ENCODE measurements at regions not wholly inside any gene's neighbourhood (a gene's known extent, or its start where the extent isn't known, plus 50 kb on each side); places are given as distances from the start of the nearest gene placed in this dataset.

DNA sequence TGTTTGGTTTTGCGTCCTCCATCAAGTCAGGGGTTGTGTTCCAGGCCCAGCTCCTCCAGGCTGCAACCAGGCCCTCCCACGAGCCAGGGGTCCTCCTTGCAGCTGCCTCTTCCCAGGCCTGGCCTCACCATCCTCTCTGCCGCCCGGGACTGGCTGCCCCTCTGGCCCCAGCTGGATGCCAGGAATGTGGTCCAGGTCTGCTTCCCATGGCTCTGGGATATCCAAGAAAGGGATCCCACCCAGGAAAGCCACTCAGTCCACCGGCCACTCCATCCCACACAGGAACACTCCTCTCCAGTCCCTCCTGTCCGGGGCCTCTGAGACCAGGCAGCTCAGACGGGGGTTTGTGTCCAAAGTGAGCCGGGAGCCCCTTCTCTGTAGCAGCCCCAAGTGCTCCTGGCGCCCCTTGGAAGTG is 336.4 kb downstream of the BRD1 start:
- no peak for FAIRE-seq
- DNase-seq (ENCODE audit: low spot score), result no peak

DNA sequence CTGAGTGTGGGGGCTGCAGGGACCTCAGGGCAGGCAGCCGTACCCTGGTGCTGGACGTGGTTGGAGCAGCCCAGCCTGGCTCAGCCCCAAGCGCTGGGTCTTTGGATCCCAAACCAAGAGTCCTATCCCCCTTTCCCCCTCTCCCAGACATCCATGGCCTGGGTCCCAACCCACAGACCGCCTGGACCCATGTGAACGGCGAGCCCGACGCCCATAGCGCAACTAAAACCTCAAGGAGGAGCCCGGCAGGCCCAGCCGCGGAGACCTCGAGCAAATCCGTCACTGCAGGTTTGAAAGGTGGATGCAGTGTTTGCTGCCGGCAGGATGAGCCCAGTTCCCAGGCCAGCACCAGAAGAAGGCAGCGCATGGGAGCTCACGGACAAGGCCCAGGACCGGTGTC is 337.0 kb downstream of the BRD1 start:
- DNase-seq (ENCODE audit: low spot score) (no peak), FAIRE-seq (no peak)

DNA sequence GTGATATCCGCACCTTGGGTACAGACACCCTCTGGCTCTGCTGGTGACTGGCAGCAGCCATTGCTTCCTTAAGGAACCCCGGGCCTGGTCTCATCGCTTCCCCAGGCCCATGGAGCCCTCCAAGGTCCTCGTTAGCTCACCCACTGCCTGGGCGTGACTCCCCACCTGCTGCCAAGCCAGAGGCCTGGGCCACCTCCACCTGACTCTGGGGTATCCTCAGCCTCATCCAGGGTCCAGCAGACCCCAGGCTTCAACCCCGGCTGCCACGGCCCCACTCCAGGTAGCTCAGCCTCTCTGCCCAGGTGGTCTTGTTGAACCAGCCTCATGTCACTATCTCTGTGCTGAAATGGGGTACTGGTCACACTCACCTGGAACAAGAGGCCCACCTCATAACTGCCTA is 337.9 kb downstream of the BRD1 start:
- FAIRE-seq (no peak), DNase-seq (ENCODE audit: low spot score) (no peak)

DNA sequence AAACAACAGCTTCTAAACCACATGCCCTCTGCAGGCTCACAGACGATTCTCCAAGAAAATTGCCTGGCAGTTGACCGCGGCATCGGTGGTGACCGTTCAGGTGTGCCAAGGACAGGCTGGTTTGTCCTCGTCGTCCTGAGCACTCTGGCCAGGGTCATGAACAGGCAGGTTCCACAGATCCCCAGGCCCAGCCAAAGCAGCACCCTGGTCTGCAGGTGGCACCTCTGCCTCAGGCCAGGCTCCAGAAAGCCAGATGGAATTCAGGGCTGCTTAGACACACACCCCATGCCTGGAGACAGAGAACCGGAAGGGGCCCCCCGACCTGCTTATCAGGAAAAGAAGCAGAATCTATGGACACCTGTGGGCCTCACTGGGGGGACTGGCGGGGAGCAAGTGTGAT is 338.7 kb downstream of the BRD1 start:
- DNase-seq (ENCODE audit: low spot score) (no peak), FAIRE-seq (no peak)

DNA sequence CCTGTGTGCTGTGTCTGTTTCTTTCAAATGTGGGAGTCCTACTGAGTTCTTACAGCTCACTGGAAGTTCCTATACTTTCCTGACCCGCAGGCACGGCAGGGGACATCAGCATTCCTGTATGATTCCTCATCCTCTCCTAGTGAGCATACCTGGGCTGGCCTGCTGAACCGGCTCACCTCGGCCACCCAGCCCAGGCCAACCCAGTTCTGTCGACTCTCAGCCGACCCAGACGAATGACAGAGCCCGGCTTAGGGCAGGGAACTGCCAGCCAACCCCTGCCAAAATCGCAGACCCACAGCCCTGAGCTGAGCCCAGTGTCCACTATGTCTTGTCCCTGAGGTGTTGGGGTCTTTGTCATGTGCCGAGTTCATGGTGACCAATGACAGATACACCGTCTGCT is 339.7 kb downstream of the BRD1 start:
- no peak for FAIRE-seq

DNA sequence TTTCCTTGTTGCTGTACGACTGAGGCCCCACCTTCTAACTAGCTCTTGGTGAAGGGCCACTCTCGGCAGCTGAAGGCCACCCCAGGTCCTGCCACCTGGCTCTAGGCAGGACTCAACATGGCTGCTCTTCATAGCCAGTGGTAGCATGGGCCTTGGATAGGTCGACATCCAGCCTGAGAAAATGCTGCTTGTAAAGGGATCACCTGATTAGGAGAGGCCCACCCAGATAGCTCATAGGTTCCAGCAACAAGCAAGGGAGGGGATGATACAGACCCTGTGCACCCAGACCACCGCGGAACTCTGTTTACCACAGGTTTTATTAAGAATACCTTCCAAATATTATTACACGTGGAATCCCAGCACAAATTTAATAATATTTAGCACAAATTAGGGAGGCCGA is 341.4 kb downstream of the BRD1 start:
- DNase-seq (ENCODE audit: low spot score), result no peak
- FAIRE-seq, result no peak

More for the DNA sequence above, 339.7 kb downstream of the BRD1 start:
- DNase-seq (ENCODE audit: low spot score), result peak; percentile 35

DNA sequence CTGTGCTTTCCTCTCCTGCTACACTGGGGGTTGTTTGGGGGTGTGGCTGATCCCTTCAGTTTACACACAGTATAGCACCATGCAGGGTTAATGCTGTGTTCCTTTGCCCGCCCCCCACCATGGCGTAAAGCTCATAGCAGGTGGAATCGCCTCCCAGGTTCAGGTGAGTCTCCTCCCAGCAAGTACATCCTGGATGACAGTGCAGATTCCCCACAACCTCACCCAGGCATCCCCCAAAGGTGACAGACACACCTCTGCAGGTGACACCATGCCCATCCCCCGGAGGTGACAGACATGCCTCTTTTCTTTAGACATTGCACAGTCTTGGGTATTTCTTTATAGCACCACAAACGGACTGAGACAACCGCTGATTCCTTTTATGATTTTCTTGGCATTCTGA is 343.7 kb downstream of the BRD1 start:
- FAIRE-seq (peak; percentile 42), DNase-seq (ENCODE audit: low spot score) (no peak)

DNA sequence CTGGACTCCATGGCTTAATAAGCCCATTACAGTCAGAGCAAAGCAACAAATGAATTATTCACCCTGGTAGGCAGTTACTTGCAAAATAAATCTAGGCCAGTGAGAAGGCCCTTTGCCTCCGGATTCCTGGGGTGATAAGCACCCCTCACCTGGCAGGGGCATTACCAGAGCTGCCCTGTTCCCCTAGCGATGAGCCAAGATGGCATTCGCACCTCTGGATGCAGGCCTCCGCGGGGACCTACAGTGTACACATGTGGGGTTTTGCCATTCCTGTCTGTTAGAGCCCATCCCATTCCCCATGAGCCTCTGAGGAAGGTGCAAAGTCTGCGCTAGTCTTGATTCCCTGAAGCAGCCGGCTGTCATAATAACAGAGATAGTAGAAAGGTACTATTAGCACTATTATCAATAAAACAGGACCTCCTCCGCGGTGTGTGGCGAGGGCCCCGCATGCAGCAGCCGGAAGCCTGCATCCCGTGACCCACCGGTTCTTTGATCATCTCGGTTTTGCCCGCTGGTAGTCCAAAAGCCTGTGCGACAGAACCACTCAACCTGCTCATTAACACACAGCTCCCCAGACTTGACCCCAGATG is 344.3 kb downstream of the BRD1 start:
- DNase-seq (ENCODE audit: low spot score) (no peak), FAIRE-seq (no peak)

DNA sequence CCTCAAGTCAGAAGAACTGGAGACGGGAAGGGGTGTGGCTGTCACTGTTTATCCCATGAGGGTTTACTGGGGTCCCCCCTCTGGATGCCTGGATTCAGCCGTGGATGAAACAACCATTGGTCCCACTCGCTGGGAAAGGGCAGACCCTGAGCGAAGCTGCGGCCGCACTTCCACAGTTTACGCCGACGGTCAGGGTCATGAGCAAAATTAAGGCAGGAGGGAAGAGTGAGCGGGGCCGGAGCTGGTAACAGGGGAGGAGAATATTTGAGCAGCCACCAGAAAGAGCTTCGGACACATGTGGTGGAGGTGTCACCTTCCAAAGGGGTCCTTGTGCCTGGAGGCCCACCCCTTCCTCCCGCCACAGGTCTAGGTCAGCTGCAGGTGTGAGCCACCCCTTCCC is 344.9 kb downstream of the BRD1 start:
- FAIRE-seq (no peak), DNase-seq (ENCODE audit: low spot score) (no peak)

DNA sequence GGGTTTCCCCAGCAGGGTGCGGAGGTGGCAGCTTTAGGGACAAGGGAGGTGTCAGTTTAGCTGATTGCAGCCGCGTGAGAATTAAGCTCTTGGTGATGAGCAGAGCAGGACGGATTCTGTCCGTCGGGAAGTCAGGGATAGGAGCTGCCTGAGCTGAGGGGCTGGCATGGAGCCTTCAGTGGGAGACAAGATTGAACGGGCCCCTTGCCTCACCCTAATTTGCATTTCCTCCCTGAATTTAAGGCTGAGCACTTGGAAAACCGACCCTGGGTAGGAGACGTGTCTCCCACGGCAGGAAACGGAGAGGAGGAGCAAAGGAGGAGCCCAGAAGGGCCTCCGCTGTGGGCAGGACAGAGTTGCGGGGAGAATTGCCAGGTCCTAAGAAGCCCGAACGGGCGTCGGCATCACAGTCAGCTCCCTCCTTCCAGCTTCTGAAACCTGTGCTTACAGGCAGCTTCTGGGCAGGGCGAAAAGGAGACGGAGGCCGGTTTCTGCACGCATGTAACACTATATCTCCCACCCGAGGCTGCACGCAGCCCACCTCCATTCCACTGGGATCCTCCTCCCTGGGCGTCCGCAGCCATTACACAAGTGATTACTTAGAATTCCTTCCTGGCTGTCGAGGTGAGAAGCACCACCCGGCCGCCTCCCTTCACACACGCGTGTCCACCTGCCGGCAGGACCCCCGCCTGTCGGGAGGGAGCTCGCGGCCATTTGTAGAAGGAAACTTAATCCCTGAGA is 345.8 kb downstream of the BRD1 start:
- DNase-seq (ENCODE audit: low spot score), result peak; percentile 65
- no peak for FAIRE-seq

DNA sequence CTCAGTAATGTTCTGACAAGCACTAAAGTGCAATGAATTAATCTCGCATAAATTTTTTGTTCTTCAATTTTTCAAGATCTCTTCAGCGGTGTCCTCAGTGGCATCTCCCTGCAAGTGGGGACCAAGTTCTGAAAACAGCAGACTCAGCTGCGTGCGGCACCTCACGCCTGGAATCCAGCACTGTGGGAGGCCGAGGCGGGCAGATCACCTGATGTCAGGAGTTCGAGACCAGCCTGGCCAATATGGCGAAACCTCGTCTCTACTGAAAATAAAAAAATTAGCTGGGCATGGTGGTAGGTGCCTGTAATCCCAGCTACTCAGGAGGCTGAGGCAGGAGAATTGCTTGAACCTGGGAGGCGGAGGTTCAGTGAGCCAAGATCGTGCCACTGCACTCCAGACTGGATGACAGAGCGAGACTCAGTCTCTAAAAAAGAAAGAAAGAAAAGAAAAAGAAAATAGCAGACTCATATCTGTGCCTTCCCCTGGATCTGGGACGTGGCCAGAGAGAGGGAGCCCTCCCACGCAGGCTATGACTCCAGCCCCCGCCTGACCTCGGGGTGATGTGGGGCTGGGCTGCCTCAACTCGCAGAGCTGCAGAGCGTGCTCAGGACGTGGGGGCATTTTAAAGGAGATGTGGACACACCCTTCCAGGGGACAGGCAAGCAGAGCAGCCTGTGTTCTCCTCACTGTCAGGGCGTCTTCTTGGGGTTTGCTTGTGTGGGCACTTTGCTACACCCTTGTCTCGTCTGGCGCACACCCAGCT is 346.6 kb downstream of the BRD1 start:
- FAIRE-seq, result peak; percentile 66

DNA sequence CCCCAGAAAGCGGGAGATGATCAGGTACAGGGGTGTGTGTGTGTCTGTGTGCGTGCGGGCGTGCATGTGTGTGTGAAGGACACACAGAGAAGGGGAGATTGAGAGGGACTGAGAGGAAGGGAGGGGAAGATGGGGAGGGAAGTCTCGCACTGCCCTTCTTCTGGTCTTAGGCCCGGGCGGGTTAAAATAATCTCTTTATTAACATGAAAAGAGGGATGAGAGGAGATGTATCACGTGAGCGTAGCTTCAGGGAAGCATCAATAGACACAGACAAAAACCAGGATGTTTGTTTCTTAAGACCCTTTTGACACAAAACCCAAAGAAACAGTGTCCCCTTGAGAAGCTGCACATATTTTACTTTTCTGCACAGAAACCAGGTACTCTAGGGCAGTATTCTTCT is 347.3 kb downstream of the BRD1 start:
- FAIRE-seq (peak; percentile 62), DNase-seq (ENCODE audit: low spot score) (no peak)

More for the DNA sequence above, 346.6 kb downstream of the BRD1 start:
- DNase-seq (ENCODE audit: low spot score), result no peak

DNA sequence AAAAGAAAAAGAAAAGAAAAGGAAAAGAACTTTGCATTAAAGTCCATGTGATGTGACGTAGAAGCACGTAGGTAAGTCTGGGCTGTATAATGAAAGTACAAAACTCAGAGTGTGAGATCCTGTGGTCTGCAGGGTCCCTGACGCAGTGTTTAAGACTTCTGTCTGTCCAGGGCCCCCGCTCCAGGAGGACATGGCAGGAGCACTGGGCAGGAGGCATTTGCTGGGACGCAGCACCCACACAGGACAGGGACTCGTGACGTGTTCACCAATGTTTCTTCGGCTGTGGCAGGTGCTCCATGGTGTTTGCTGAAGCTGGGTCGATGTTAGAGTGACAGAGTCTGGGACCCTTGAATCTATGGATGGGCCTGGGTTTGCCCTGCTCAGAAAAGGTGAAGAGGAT is 348.1 kb downstream of the BRD1 start:
- FAIRE-seq (no peak), DNase-seq (ENCODE audit: low spot score) (no peak)

DNA sequence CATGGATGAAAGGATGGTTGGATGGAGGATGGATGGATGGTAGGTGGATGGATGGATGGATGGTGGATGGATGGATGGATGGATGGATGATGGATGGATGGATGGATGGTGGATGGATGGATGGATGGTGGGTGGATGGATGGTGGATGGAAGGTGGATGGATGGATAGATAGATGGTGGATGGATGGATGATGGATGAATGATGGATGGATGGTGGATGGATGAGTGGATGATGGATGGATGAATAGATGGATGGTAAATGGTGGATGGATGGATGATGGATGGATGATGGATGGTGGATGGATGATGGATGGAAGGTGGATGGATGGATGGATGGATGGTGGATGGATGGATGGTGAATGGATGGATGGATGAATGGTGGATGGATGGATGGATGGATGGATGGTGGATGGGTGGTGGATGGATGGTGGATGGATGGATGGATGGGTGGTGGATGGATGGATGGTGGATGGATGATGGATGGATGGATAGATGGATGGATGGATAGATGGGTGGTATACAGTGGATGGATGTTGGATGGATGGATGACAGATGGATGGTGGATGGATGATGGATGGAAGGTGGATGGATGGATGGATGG is 350.8 kb downstream of the BRD1 start:
- peak; percentile 80 for FAIRE-seq
- DNase-seq (ENCODE audit: low spot score), result no peak

DNA sequence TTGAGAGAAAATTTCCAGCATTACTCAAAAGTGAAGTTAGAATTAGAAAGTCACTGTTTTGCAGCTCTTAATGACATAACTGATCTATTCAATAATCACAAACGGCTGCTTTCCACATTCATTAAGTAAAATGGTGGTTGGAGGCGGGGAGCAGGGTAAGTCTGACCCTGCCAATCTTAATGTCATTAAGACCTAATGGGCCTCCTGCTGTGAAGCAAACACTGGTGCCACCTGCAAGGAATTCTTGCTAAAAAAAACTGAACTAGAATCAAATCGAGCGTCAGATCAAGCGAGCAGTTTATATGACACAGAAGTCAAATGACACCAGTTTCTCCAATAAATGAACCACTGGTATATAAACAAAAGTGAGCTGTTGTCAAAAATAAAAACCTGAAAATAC is 351.5 kb downstream of the BRD1 start:
- DNase-seq (ENCODE audit: low spot score) (no peak), FAIRE-seq (no peak)

DNA sequence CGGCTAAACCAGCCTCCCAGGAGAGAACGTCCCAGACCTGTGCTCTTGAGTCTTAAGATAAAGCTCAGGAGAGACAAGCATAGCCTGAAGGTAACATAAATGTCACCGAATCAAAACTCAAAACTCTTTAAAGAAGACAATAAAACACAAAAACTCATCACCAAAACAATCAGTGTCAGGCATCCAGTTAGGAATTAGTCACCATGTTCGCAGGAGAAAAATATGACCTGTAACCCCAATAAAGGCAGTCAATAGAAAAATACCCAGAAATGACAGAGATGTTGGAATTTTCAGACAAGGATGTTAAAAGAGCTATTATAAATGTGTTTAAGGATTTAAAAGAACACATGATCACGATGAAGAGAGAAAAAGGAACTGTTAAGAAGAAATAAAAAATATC is 352.4 kb downstream of the BRD1 start:
- FAIRE-seq (no peak), DNase-seq (ENCODE audit: low spot score) (no peak)

DNA sequence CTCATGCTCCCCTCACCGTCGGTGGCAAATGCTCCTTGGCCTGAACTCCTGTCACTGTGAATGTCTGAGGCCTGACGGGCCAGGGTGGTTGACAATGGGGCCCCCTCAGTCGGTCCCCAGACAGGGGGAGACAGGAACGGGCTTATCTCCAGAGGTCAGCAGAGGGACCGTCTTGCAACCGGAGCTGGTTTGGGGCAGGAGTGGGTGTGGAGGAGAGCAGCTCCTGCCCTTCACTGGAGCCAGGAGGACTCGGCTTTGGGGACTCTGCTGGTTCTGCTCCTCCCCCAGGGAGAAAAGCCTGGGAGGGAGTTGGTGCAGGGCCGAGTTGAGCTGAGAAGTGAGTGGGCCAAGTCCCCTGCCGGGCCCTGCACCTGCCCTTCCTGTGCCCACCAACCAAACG is 354.4 kb downstream of the BRD1 start:
- DNase-seq (ENCODE audit: low spot score), result no peak
- no peak for FAIRE-seq

DNA sequence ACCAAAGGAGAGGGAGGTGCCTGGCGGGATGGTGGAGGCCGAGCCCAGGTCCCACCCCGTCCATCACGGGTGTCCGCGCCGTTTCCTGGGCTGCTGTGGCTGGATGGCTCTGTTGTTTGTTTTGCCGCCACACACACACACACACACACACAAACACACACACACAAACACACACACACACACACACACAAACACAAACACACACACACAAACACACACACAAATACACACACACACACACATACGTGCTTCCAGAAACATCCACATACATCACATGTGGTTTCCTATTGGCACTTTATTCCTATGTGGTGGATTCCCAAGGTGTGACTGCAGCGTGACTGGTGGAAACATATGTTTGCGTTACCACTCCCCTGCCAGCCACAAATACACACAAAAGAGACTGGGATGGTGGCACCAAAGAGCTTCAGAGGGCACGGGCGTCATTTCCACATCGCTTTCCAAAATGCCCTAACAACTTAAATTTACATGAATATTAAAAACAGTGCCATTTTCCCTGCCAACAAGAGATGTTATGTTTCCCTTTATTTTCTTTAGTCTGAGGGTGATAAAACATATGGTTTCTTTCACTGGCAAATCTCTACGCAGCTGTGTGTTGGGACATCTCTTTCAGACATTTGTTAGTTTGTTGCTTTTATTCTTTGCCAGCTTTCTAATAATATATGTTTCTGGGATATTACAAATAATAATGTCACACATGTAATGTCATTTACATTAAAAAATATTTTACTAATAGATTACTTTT is 356.8 kb downstream of the BRD1 start:
- DNase-seq (ENCODE audit: low spot score) (no peak), FAIRE-seq (peak; percentile 94)

DNA sequence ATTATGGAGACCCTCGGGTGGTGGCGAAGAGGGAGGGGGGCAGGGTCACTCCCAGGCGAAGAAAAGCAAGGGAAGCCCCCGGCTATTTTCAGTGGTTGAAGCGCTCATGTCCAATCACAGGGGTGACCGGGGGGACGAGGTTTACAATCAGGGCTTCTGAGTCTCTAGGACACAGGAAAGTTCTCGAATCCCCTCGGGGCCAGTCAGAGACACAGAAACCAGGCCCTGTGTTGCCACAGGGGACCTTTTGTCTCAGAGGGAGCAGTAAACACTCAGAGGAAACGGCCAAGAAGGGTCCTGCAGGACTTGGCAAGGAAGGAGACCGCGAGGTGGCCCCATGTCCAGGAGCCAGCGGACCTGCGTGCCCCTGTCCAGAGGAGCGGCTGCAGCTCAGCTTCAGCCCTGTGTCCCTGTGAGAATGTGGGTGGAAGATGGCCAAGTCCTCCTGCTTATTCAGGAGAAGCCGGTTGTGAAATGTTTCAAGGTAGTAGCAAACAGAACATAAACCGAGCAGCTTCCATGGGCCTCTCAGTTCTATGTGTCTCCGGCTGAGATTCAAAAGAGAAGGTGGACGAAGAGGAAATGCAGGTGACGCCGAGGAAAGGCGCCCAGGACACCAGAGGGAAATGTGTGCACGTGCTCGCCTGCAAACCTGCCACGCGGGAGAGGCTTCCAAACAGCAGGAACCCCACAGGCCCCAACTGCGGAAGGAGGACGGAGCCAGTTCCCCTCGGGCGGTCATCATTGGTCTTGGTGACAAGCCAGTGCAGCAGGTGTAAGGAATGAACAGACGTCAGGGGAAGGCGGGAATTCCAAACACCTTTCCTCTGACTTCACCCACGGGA is 357.6 kb downstream of the BRD1 start:
- no peak for FAIRE-seq
- no peak for DNase-seq (ENCODE audit: low spot score)

DNA sequence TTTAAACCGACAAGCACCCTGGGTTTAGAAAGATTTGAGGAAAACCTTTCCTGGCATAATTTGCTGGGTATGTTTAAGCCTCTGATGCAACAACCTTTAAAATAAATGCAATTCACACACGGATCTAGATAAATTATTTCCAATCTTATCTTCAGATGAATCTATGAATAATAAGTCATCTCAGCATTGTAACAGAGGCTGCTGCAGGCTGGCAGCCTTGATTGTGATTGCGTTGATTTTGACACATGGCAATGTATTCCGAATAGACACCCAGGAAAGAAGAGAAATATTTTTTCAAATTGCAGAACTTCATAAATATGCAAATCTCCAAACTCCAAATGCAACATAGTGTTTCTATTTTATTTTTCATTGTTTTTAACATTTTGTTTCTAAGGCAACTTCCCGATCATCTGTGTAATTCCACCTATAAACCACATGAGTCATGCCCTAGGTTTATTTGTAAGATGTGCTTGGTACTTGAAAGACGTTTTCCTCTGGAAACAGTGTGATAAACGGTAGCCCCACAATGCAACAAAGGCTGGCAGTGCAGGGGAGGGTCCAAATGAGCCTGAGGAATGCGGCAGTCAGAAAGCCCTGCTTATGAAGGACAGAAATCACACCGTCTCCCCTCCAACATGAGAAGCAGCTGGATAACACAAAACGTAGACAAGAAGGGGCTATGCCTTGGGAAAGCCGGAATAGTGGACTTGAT is 359.0 kb downstream of the BRD1 start:
- FAIRE-seq (no peak), DNase-seq (ENCODE audit: low spot score) (no peak)
